ENCODE measurements at regions not wholly inside any gene's neighbourhood (a gene's known extent, or its start where the extent isn't known, plus 50 kb on each side); places are given as distances from the start of the nearest gene placed in this dataset.

- TF ChIP-seq EZH2 (IDR thresholded peaks at IDR 0.05; ENCODE audit: borderline replicate concordance, insufficient read depth, low read depth, low read length, poor library complexity, severe bottlenecking), result no peak
- Histone ChIP-seq H3K79me2 (ENCODE audit: control insufficient read depth, insufficient read depth, low read length) (no peaks in the 10 kb centered on the region), H3K36me3 (replicated peaks in 1 of 2; ENCODE audit: control extremely low read depth in 1 of 2, control insufficient read depth in 1 of 2, extremely low read depth in 1 of 2, insufficient read depth in 2 of 2, low read length in 1 of 2) (no peaks in the 10 kb centered on the region), H2AFZ (ENCODE audit: insufficient read depth, low read depth, low read length, poor library complexity, severe bottlenecking) (no peak overlapping the region), H3K4me3 (ENCODE audit: control extremely low read depth in 1 of 5, extremely low read depth in 1 of 5, insufficient read depth in 1 of 5, low read depth in 2 of 5, low read length in 4 of 5) (no peak overlapping the region), H3K9ac (ENCODE audit: low read length) (no peak overlapping the region), H3K27me3 (replicated peaks in 1 of 4; ENCODE audit: control extremely low read depth in 1 of 4, control insufficient read depth in 3 of 4, insufficient read depth in 4 of 4, low read length in 3 of 4) (no peaks in the 10 kb centered on the region), H3K9me3 (ENCODE audit: control extremely low read depth in 1 of 3, control insufficient read depth in 2 of 3, insufficient read depth in 1 of 3, low read length in 2 of 3) (no peaks in the 10 kb centered on the region), H3K4me2 (replicated peaks; ENCODE audit: low read depth, low read length, poor library complexity, severe bottlenecking) (no peak overlapping the region), H4K20me1 (ENCODE audit: control insufficient read depth, insufficient read depth, low read length, poor library complexity, severe bottlenecking) (no peaks in the 10 kb centered on the region), H3K27ac (ENCODE audit: low read length in 2 of 2) (no peak overlapping the region), H3K4me1 (ENCODE audit: control insufficient read depth in 2 of 2, insufficient read depth in 2 of 2, low read length in 2 of 2) (no peaks in the 10 kb centered on the region)
- ATAC-seq (ENCODE audit: low read depth), result no peak
- Mint-ChIP-seq H3K4me3 (no peak overlapping the region), H3K9me3 (ENCODE audit: insufficient read depth) (peaks cover 7% of the 10 kb centered on the region), H3K4me1 (no peaks in the 10 kb centered on the region), H3K27ac (no peak overlapping the region), H3K27me3 (no peaks in the 10 kb centered on the region)
- POLR2A ChIA-PET, result no interaction called here
- CTCF ChIA-PET, result no interaction called here
- intact Hi-C loops (cut with micrococcal nuclease), result no loop called here
- DNase-seq, result no peak
Observed at GRCh38 chr7:41121228-41121627, 581.7 kb downstream of the INHBA start.

DNA sequence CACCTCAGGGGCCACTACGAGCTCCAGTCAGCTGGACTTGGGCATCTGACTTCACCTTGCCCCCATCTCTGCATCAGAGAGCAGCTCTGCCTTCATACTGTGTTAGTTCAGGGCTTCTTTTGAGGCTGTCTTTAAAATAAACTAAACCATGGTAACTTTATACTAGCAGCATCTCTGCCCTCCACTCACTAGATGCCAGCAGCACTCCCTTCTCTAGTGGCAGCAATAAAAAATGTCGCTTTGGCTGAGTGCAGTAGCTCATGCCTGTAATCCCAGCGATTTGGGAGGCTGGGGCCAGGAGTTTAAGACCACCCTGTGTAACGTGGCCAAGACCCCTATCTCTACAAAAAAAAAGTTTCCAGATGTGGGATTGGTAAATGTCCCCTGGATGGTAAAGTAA, 584.4 kb downstream of the INHBA start:
- DNase-seq, result no peak
- intact Hi-C loops (cut with micrococcal nuclease), result no loop called here
- no peaks in the 10 kb centered on the region for H3K4me1 Mint-ChIP-seq
- ChIA-PET POLR2A (no interaction called here), CTCF (no interaction called here)
- Histone ChIP-seq H3K79me2 (ENCODE audit: control insufficient read depth, insufficient read depth, low read length) (no peaks in the 10 kb centered on the region), H3K4me2 (replicated peaks; ENCODE audit: low read depth, low read length, poor library complexity, severe bottlenecking) (no peak overlapping the region), H3K27me3 (replicated peaks in 1 of 4; ENCODE audit: control extremely low read depth in 1 of 4, control insufficient read depth in 3 of 4, insufficient read depth in 4 of 4, low read length in 3 of 4) (no peaks in the 10 kb centered on the region), H4K20me1 (ENCODE audit: control insufficient read depth, insufficient read depth, low read length, poor library complexity, severe bottlenecking) (no peaks in the 10 kb centered on the region), H3K27ac (ENCODE audit: low read length in 2 of 2) (no peak overlapping the region), H3K4me3 (ENCODE audit: control extremely low read depth in 1 of 5, extremely low read depth in 1 of 5, insufficient read depth in 1 of 5, low read depth in 2 of 5, low read length in 4 of 5) (no peak overlapping the region), H2AFZ (ENCODE audit: insufficient read depth, low read depth, low read length, poor library complexity, severe bottlenecking) (no peak overlapping the region), H3K36me3 (replicated peaks in 1 of 2; ENCODE audit: control extremely low read depth in 1 of 2, control insufficient read depth in 1 of 2, extremely low read depth in 1 of 2, insufficient read depth in 2 of 2, low read length in 1 of 2) (no peaks in the 10 kb centered on the region), H3K4me1 (ENCODE audit: control insufficient read depth in 2 of 2, insufficient read depth in 2 of 2, low read length in 2 of 2) (no peaks in the 10 kb centered on the region), H3K9me3 (ENCODE audit: control extremely low read depth in 1 of 3, control insufficient read depth in 2 of 3, insufficient read depth in 1 of 3, low read length in 2 of 3) (no peaks in the 10 kb centered on the region), H3K9ac (ENCODE audit: low read length) (no peak overlapping the region)
- no peaks in the 10 kb centered on the region for H3K27me3 Mint-ChIP-seq
- ATAC-seq (ENCODE audit: low read depth), result no peak
- H3K27ac Mint-ChIP-seq, result no peak overlapping the region
- H3K9me3 Mint-ChIP-seq (ENCODE audit: insufficient read depth), result peaks cover 7% of the 10 kb centered on the region
- H3K4me3 Mint-ChIP-seq, result no peak overlapping the region
- 100% methylated on average over 1 of the region's 4 CpGs for WGBS (ENCODE audit: insufficient coverage)
- TF ChIP-seq EZH2 (IDR thresholded peaks at IDR 0.05; ENCODE audit: borderline replicate concordance, insufficient read depth, low read depth, low read length, poor library complexity, severe bottlenecking) (no peak), CTCF (IDR thresholded peaks at IDR 0.05) (no peak)
